H9 (cell line): ENCODE measurements at regions not wholly inside any gene's neighbourhood (a gene's known extent, or its start where the extent isn't known, plus 50 kb on each side); places are given as distances from the start of the nearest gene placed in this dataset.
A peak's percentile ranks its signal among the peaks of the same experiment; 100 is the strongest.

Experiments
- DNase-seq: peaks from one replicate; pipeline ENCODE4 v3.0.0-alpha.2; 2017
- H2AFZ ChIP-seq: one replicate; pipeline ENCODE4 v1.6.1; 2013; ENCODE audit warnings: mild to moderate bottlenecking, low read length, control low read depth, moderate library complexity
- H2AK5ac ChIP-seq: 2 replicates; pipeline ENCODE4 v1.6.1; 2013; ENCODE audit warnings: low read length, control low read depth, mixed read lengths; ENCODE audit not compliant: insufficient read length
- H2BK120ac ChIP-seq: one replicate; pipeline ENCODE4 v1.6.1; 2013; ENCODE audit warnings: low read depth, mild to moderate bottlenecking, low read length, control low read depth, inconsistent platforms; ENCODE audit not compliant: poor library complexity, severe bottlenecking
- H2BK12ac ChIP-seq: 2 replicates; pipeline ENCODE4 v1.6.1; 2013; ENCODE audit warnings: low read length, control low read depth, mixed read lengths, low read depth; ENCODE audit not compliant: insufficient read length
- H2BK15ac ChIP-seq: 2 replicates; pipeline ENCODE4 v1.6.1; 2013; ENCODE audit warnings: low read depth, low read length, control low read depth
- H2BK20ac ChIP-seq: one replicate; pipeline ENCODE4 v1.6.1; 2013; ENCODE audit warnings: low read depth, mild to moderate bottlenecking, low read length, control low read depth, inconsistent platforms; ENCODE audit not compliant: poor library complexity, severe bottlenecking
- H2BK5ac ChIP-seq: 2 replicates; pipeline ENCODE4 v1.6.1; 2013; ENCODE audit warnings: low read length, control low read depth, mixed read lengths; ENCODE audit not compliant: insufficient read length
- H3K14ac ChIP-seq: 2 replicates; pipeline ENCODE4 v1.6.1; 2013; ENCODE audit warnings: low read length, control low read depth; ENCODE audit not compliant: insufficient read depth
- H3K18ac ChIP-seq: 2 replicates; pipeline ENCODE4 v1.6.1; 2013; ENCODE audit warnings: low read depth, mild to moderate bottlenecking, mixed read lengths, low read length, control low read depth; ENCODE audit not compliant: insufficient read length
- H3K23ac ChIP-seq: 2 replicates; pipeline ENCODE4 v1.6.1; 2013; ENCODE audit warnings: low read length, control low read depth, mixed read lengths, low read depth; ENCODE audit not compliant: insufficient read length
- H3K23me2 ChIP-seq: 2 replicates; pipeline ENCODE4 v1.6.1; 2013; ENCODE audit warnings: low read depth, mild to moderate bottlenecking, mixed read lengths, low read length, control low read depth; ENCODE audit not compliant: insufficient read length, poor library complexity, severe bottlenecking
- H3K27ac ChIP-seq: 2 replicates; pipeline ENCODE4 v1.5.1; 2013; ENCODE audit warnings: low read length, control low read depth, mixed read lengths, low read depth; ENCODE audit not compliant: insufficient read length
- H3K27me3 ChIP-seq: 2 replicates; pipeline ENCODE4 v1.6.1; 2013; ENCODE audit warnings: low read length, control low read depth, inconsistent platforms; ENCODE audit not compliant: insufficient read depth
- H3K4ac ChIP-seq: 2 replicates; pipeline ENCODE4 v1.6.1; 2013; ENCODE audit warnings: low read depth, mild to moderate bottlenecking, control low read depth, inconsistent platforms, low read length, moderate library complexity
- H3K4me1 ChIP-seq: 2 replicates; pipeline ENCODE4 v1.6.1; 2013; ENCODE audit warnings: low read length, control low read depth, inconsistent platforms; ENCODE audit not compliant: insufficient read depth
- H3K4me2 ChIP-seq: 2 replicates; pipeline ENCODE4 v1.6.1; 2013; ENCODE audit warnings: low read length, control low read depth, mixed read lengths; ENCODE audit not compliant: insufficient read length, insufficient read depth
- H3K56ac ChIP-seq: 2 replicates; pipeline ENCODE4 v1.6.1; 2013; ENCODE audit warnings: low read depth, mild to moderate bottlenecking, mixed read lengths, low read length, control low read depth; ENCODE audit not compliant: insufficient read length
- H3K79me1 ChIP-seq: 2 replicates; pipeline ENCODE4 v1.6.1; 2013; ENCODE audit warnings: low read depth, mild to moderate bottlenecking, moderate library complexity, low read length, control low read depth, inconsistent platforms; ENCODE audit not compliant: insufficient read depth, poor library complexity, severe bottlenecking
- H3K79me2 ChIP-seq: 2 replicates; pipeline ENCODE4 v1.6.1; 2013; ENCODE audit warnings: low read length, control low read depth, inconsistent platforms; ENCODE audit not compliant: insufficient read depth
- H3K9ac ChIP-seq: 2 replicates; pipeline ENCODE4 v1.6.1; 2013; ENCODE audit warnings: low read length, control low read depth, mixed read lengths; ENCODE audit not compliant: insufficient read length; ENCODE audit errors: extremely low read depth
- H3K9me3 ChIP-seq: one replicate; pipeline ENCODE4 v1.6.1; 2013; ENCODE audit warnings: low read depth, low read length, inconsistent platforms; ENCODE audit not compliant: control insufficient read depth
- H3T11ph ChIP-seq: one replicate; pipeline ENCODE4 v1.6.1; 2013; ENCODE audit warnings: mild to moderate bottlenecking, low read length, control low read depth, inconsistent platforms
- H4K20me1 ChIP-seq: one replicate; pipeline ENCODE4 v1.6.1; 2013; ENCODE audit not compliant: control insufficient read depth, insufficient read length, insufficient read depth
- H4K5ac ChIP-seq: 2 replicates; pipeline ENCODE4 v1.6.1; 2013; ENCODE audit warnings: low read depth, mild to moderate bottlenecking, mixed read lengths, low read length, control low read depth; ENCODE audit not compliant: insufficient read length
- H4K8ac ChIP-seq: replicated peaks from 2 replicates; pipeline ENCODE4 v1.6.1; 2013; ENCODE audit warnings: low read length, control low read depth, mixed read lengths, low read depth; ENCODE audit not compliant: insufficient read length
- H4K91ac ChIP-seq: 2 replicates; pipeline ENCODE4 v1.6.1; 2013; ENCODE audit warnings: low read depth, mild to moderate bottlenecking, moderate library complexity, mixed read lengths, low read length, control low read depth; ENCODE audit not compliant: insufficient read length
- H3K27ac Mint-ChIP-seq, 3 experiments: 2 replicates in 2 of 3; 3 replicates in 1 of 3; pipeline ENCODE4 v1.8.0; 2020 to 2021; ENCODE audit warnings: mixed read lengths in 3 of 3, mild to moderate bottlenecking in 1 of 3, moderate library complexity in 1 of 3
- H3K27me3 Mint-ChIP-seq: 2 replicates; pipeline ENCODE4 v1.8.0; 2021; ENCODE audit warnings: low read depth, mild to moderate bottlenecking, moderate library complexity, mixed read lengths
- H3K36me3 Mint-ChIP-seq, 3 experiments: 2 replicates in 2 of 3; 3 replicates in 1 of 3; pipeline ENCODE4 v1.8.0; 2020 to 2021; ENCODE audit warnings: low read depth in 3 of 3, mixed read lengths in 3 of 3; ENCODE audit not compliant: insufficient read depth in 1 of 3
- H3K4me1 Mint-ChIP-seq, 2 experiments: 2 replicates each; pipeline ENCODE4 v1.8.0; 2020; ENCODE audit warnings: mixed read lengths in 2 of 2
- H3K4me3 Mint-ChIP-seq, 2 experiments: 2 replicates in 1 of 2; 3 replicates in 1 of 2; pipeline ENCODE4 v1.8.0; 2020 to 2021; ENCODE audit warnings: mild to moderate bottlenecking in 2 of 2, mixed read lengths in 2 of 2, moderate library complexity in 1 of 2
- H3K9me3 Mint-ChIP-seq, 2 experiments: 2 replicates in 1 of 2; 3 replicates in 1 of 2; pipeline ENCODE4 v1.8.0; 2020; ENCODE audit warnings: mild to moderate bottlenecking in 2 of 2, mixed read lengths in 2 of 2, moderate library complexity in 1 of 2
- whole genome bisulfite sequencing: extraction: QIAGEN DNeasy Blood & Tissue Kit; methylation state at CpG from one replicate; pipeline ENCODE4 v1.1.7; 2013; ENCODE audit warnings: missing lambda C conversion rate, low lambda C conversion rate, mixed read lengths; ENCODE audit not compliant: insufficient read length; ENCODE audit errors: extremely low coverage; 5-methylcytosine and 5-hydroxymethylcytosine counted together
- TF ChIP-seq, protein P1 (sequence below): fragments of 200-600 bp; sonication (generic); conservative IDR thresholded peaks from 3 replicates; pipeline ENCODE4 v1.8.0; 2021; ENCODE audit warnings: antibody characterized with exemption, mild to moderate bottlenecking

- H4K8ac ChIP-seq = no peak overlapping the region
These were observed 499.9 kb upstream of the AADAT start for GRCh38 chr4:170589597-170590191.

More at GRCh38 chr4:170589597-170590191, 499.9 kb upstream of the AADAT start:
- WGBS = no CpG with 5 or more reads among the region's 3 CpGs
- Mint-ChIP-seq H3K27ac (no peak overlapping the region), H3K4me1 (peaks cover 5 to 8% of the 10 kb centered on the region in 2 experiments), H3K36me3 (no peaks in the 10 kb centered on the region), H3K4me3 (no peak overlapping the region), H3K9me3 (no peaks in the 10 kb centered on the region), H3K27me3 (no peaks in the 10 kb centered on the region)
- H2BK5ac ChIP-seq = no peak overlapping the region
- no peak overlapping the region for H4K91ac ChIP-seq
- no peaks in the 10 kb centered on the region; the same call in 1 of the 2 replicates for H3K4me1 ChIP-seq
- no peak overlapping the region for H3K18ac ChIP-seq
- no peak overlapping the region for H2AFZ ChIP-seq
- no peaks in the 10 kb centered on the region for H3K79me1 ChIP-seq
- TF ChIP-seq, protein P1, sequence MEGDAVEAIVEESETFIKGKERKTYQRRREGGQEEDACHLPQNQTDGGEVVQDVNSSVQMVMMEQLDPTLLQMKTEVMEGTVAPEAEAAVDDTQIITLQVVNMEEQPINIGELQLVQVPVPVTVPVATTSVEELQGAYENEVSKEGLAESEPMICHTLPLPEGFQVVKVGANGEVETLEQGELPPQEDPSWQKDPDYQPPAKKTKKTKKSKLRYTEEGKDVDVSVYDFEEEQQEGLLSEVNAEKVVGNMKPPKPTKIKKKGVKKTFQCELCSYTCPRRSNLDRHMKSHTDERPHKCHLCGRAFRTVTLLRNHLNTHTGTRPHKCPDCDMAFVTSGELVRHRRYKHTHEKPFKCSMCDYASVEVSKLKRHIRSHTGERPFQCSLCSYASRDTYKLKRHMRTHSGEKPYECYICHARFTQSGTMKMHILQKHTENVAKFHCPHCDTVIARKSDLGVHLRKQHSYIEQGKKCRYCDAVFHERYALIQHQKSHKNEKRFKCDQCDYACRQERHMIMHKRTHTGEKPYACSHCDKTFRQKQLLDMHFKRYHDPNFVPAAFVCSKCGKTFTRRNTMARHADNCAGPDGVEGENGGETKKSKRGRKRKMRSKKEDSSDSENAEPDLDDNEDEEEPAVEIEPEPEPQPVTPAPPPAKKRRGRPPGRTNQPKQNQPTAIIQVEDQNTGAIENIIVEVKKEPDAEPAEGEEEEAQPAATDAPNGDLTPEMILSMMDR = peak; percentile 59
- H2BK12ac ChIP-seq = no peak overlapping the region
- DNase-seq = no peak
- no peaks in the 10 kb centered on the region for H3K27me3 ChIP-seq
- H3K79me2 ChIP-seq = no peaks in the 10 kb centered on the region
- H3K4me2 ChIP-seq = no peak overlapping the region
- H4K20me1 ChIP-seq = no peaks in the 10 kb centered on the region
- H3K9ac ChIP-seq = no peak overlapping the region
- no peak overlapping the region for H4K5ac ChIP-seq
- no peak overlapping the region for H3K4ac ChIP-seq
- H3K14ac ChIP-seq = no peak overlapping the region
- H3T11ph ChIP-seq = no peak overlapping the region
- no peak overlapping the region for H3K56ac ChIP-seq
- no peak overlapping the region for H3K27ac ChIP-seq
- no peak overlapping the region for H2BK120ac ChIP-seq
- no peak overlapping the region for H2BK20ac ChIP-seq
- H2AK5ac ChIP-seq = no peak overlapping the region
- no peaks in the 10 kb centered on the region for H3K23me2 ChIP-seq
- H3K9me3 ChIP-seq = no peaks in the 10 kb centered on the region
- H3K23ac ChIP-seq = no peak overlapping the region
- no peak overlapping the region for H2BK15ac ChIP-seq
